ENCODE measurements at regions not wholly inside any gene's neighbourhood (a gene's known extent, or its start where the extent isn't known, plus 50 kb on each side); places are given as distances from the start of the nearest gene placed in this dataset.

- no peak for TF ChIP-seq CTCF (conservative IDR thresholded peaks at IDR 0.05; ENCODE audit: low read length)
- no peak for TF ChIP-seq EZH2phosphoT487 (IDR thresholded peaks at IDR 0.05; ENCODE audit: borderline replicate concordance, low read depth, low read length)
Observed at GRCh38 chr18:78778651-78779050, 201.0 kb upstream of the SALL3 start.
